ENCODE measurements at regions not wholly inside any gene's neighbourhood (a gene's known extent, or its start where the extent isn't known, plus 50 kb on each side); places are given as distances from the start of the nearest gene placed in this dataset.

DNA sequence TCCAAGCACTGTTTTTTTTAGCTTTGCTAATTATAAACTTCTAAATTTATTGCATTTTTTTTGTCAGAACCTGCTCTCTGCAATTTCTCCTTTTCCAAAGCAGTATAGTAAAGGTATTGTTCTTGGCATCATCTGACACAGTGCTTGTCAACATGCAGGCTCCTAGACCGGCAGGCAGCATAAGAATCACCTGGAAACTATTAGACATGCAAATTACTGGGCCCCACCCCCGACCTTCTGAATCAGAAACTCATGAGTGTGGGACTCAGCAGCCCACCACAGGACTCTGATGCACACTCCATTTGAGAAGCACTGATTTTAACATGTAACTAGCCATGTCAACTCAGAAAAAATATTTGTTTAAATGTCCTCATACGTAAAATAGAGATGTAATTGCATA lies 551.1 kb upstream of the CELF4 start:
- TF ChIP-seq KLF5 (IDR thresholded peaks at IDR 0.05; ENCODE audit: partially characterized antibody), result no peak
- TF ChIP-seq NRF1 (conservative IDR thresholded peaks at IDR 0.05; ENCODE audit: low read depth, low read length), result no peak
- TF ChIP-seq PML (IDR thresholded peaks at IDR 0.05; ENCODE audit: low read length), result no peak
- TF ChIP-seq STAT1 (conservative IDR thresholded peaks at IDR 0.05), result no peak
- no peak for TF ChIP-seq ZNF384 (IDR thresholded peaks at IDR 0.05; ENCODE audit: borderline replicate concordance, low read depth, low read length)
- TF ChIP-seq DPF2 (IDR thresholded peaks at IDR 0.05), result no peak
- no peak for TF ChIP-seq ESRRA (IDR thresholded peaks at IDR 0.05; ENCODE audit: low read length)
- TF ChIP-seq, protein P1, sequence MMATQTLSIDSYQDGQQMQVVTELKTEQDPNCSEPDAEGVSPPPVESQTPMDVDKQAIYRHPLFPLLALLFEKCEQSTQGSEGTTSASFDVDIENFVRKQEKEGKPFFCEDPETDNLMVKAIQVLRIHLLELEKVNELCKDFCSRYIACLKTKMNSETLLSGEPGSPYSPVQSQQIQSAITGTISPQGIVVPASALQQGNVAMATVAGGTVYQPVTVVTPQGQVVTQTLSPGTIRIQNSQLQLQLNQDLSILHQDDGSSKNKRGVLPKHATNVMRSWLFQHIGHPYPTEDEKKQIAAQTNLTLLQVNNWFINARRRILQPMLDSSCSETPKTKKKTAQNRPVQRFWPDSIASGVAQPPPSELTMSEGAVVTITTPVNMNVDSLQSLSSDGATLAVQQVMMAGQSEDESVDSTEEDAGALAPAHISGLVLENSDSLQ (IDR thresholded peaks at IDR 0.05), result no peak
- TF ChIP-seq BMI1 (IDR thresholded peaks at IDR 0.05; ENCODE audit: borderline replicate concordance), result no peak
- no peak for TF ChIP-seq SREBF1 (IDR thresholded peaks at IDR 0.05; ENCODE audit: low read length)
- TF ChIP-seq HDAC6 (IDR thresholded peaks at IDR 0.05; ENCODE audit: unreplicated experiment), result no peak
- no peak for TF ChIP-seq RB1 (IDR thresholded peaks at IDR 0.05; ENCODE audit: borderline replicate concordance)
- no peak for TF ChIP-seq SMAD1 (IDR thresholded peaks at IDR 0.05; ENCODE audit: low read depth, partially characterized antibody)
- H3K36me3 ChIP-seq (ENCODE audit: control insufficient read depth in 2 of 2, insufficient read depth in 2 of 2, low read length in 1 of 2), result no peaks in the 10 kb centered on the region
- H3K9ac ChIP-seq (ENCODE audit: control insufficient read depth, insufficient read depth, low read length), result no peak overlapping the region
- no TSS peak for BruUV-seq (replicated peaks)
- ChIA-PET SMC1A (ENCODE audit: uncharacterized antibody, unreplicated experiment) (interaction anchor here (0.6 kb wide), 1 partner anchor 367 kb away, joined by 3 read pairs; no protein-coding TSS in a partner anchor), POLR2A (no interaction called here), RAD21 (ENCODE audit: unreplicated experiment) (no interaction called here), CTCF (no interaction called here)
- H3K4me1 ChIP-seq (ENCODE audit: control insufficient read depth, insufficient read depth, low read length), result no peaks in the 10 kb centered on the region
- DNase-seq (ENCODE audit: low read depth, low spot score) (no peak), ATAC-seq (no peak), FAIRE-seq (no peak)
- intact Hi-C loops (cut with micrococcal nuclease; ENCODE audit: unreplicated experiment), result no loop called here
- H3K79me2 ChIP-seq (ENCODE audit: control insufficient read depth, insufficient read depth, low read length), result no peaks in the 10 kb centered on the region
- H3K27me3 ChIP-seq (replicated peaks in 1 of 2; ENCODE audit: control insufficient read depth in 2 of 2, insufficient read depth in 2 of 2, low read length in 1 of 2), result no peaks in the 10 kb centered on the region
- no peaks in the 10 kb centered on the region for H4K20me1 ChIP-seq (ENCODE audit: control insufficient read depth, insufficient read depth)
- no peaks in the 10 kb centered on the region for H3K9me3 ChIP-seq (replicated peaks; ENCODE audit: control insufficient read depth, insufficient read depth, low read length)
- no peak overlapping the region for H3K27ac ChIP-seq (ENCODE audit: control insufficient read depth, insufficient read depth)
- H2AFZ ChIP-seq (ENCODE audit: control insufficient read depth, low read depth, low read length), result no peak overlapping the region
- H3K4me2 ChIP-seq (ENCODE audit: control insufficient read depth, insufficient read depth), result no peak overlapping the region
- in situ Hi-C loops (cut with MboI), result no loop called here
- 0% methylated on average over 3 of the region's 3 CpGs for WGBS (ENCODE audit: insufficient coverage, insufficient replicate concordance, low lambda C conversion rate, missing lambda C conversion rate)
- no peak overlapping the region for H3K4me3 ChIP-seq

Data from GM12878 (cell line).